D341Med (cell line): ENCODE measurements at regions not wholly inside any gene's neighbourhood (a gene's known extent, or its start where the extent isn't known, plus 50 kb on each side); places are given as distances from the start of the nearest gene placed in this dataset.

Experiments
- DNase-seq: peaks from one replicate; pipeline ENCODE4 v3.0.0; 2012; ENCODE audit warnings: low spot score

- DNase-seq: no peak
These were observed 170.0 kb upstream of the PDGFD start for GRCh38 chr11:104333977-104334376.

DNA sequence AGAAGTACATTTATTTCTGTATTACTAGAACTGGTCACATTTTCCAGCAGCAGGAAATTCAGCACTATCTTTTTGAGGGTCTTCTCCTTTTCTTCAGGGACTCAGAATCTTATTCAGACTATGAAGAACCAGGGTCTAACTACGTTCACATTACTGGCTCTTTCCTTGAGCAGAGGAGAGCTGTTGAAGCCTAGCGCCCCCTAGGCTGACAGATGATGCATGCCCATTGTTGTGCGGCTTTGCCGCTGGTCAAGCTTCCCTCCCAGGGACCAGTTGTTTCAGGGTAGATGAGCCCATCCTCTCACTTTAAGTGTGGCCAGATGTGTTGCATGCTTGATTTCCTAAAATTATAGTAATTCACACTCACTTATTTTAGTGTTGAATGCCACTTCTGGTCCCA lies 168.2 kb upstream of the PDGFD start:
- no peak for DNase-seq

GRCh38 chr11:104329078-104329665 lies 165.2 kb upstream of the PDGFD start:
- DNase-seq: no peak

GRCh38 chr11:104328512-104328907 lies 164.6 kb upstream of the PDGFD start:
- DNase-seq: no peak

GRCh38 chr11:104327861-104328511 lies 164.0 kb upstream of the PDGFD start:
- no peak for DNase-seq

DNA sequence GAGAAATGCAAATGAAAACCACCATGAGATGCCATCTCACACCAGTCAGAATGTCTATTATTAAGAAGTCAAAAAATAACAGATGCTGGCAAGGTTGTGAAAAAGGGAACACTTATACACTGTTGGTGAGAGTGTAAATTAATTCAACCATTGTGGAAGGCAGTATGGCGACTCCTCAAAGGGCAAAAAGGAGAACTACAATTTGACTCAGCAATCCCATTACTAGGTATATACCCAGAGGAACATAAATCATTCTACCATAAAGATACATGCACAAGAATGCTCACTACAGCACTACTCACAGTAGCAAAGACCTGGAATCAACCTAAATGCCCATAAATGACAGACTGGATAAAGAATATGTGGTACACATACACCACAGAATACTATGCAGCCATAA lies 161.1 kb upstream of the PDGFD start:
- no peak for DNase-seq

DNA sequence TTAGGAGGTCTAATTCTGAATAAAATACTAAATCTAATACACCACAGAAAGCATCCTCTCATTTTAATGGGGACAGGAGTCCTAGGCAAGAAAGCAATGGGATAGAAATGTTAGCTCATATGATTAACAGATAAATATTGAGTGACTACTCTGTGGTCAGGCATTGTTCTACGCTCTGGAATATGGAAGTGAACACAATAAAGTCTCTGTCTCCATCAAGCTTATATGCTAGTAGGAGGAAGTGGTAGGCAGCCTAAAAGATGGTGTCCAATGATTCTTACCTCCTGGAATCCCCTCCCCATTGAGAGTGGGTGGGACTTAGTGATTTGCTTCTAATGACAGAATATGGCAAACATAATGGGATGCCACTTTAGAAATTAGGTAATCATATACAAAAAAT lies 160.3 kb upstream of the PDGFD start:
- DNase-seq: no peak

GRCh38 chr11:104323841-104324240 lies 159.9 kb upstream of the PDGFD start:
- no peak for DNase-seq

GRCh38 chr11:104322696-104323095 lies 158.7 kb upstream of the PDGFD start:
- no peak for DNase-seq

DNA sequence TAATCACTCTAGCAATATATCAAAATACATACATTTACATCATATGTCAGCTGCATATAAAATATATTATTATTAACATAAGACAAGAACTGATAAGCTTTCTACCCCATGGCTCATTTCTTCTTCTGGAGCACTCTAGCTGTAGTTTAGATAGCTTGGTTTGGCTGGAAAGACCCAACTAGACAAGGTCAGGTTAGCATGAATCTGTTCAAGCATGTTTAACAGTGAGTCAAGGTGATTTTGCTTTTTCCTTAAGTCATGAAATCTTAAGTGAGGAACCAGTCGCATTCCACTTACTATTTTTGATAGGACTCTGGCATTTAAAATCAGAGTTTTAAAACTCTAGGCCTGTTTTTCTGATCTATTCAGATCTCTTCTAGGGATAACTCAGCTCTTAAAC lies 157.0 kb upstream of the PDGFD start:
- no peak for DNase-seq

DNA sequence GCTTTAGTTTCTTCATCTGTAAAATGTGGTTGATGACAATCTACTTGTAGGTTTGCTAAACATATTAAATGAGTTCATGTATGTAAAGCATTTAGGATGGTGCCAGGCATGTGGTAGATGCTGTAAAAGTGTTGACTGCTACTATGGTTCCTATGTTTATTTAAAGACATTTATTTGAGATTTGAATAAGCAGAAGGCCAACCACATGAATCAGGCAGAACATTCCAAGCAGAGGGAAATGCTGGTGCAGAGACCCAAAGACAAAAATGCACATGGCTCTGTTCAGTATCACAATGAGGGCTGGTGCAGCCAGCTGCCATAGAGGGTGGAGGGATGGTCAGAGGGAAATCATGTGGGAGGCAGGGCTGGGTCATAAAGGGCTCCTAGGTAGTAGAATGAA lies 156.2 kb upstream of the PDGFD start:
- DNase-seq: no peak

- no peak for DNase-seq
These were observed 155.4 kb upstream of the PDGFD start for GRCh38 chr11:104319396-104319795.

- DNase-seq: no peak
These were observed 143.0 kb upstream of the PDGFD start for GRCh38 chr11:104306862-104307474.

- DNase-seq: no peak
These were observed 137.8 kb upstream of the PDGFD start for GRCh38 chr11:104301776-104302175.

- no peak for DNase-seq
These were observed 127.7 kb upstream of the PDGFD start for GRCh38 chr11:104291646-104292045.

DNA sequence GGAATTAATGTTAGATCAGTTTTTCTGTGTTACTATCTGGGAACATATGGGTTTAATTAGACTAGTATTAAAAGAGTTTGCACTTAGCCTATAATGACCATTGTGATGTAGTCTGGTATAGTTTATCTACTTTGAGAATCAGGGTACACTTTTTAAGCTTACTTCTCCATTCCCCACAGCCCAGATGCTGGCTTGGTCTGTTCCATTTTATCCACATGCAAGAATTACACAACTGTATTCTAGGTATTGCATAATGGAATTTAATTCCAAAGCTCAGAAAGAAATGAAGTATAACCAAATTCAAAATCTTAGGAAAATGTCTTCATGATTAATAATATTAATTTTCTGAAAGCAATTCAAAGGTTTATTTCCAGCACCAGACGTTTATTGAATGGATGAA lies 122.2 kb upstream of the PDGFD start:
- no peak for DNase-seq

GRCh38 chr11:104279587-104279986 lies 115.6 kb upstream of the PDGFD start:
- DNase-seq: no peak

GRCh38 chr11:104275992-104276391 lies 112.0 kb upstream of the PDGFD start:
- DNase-seq: no peak

DNA sequence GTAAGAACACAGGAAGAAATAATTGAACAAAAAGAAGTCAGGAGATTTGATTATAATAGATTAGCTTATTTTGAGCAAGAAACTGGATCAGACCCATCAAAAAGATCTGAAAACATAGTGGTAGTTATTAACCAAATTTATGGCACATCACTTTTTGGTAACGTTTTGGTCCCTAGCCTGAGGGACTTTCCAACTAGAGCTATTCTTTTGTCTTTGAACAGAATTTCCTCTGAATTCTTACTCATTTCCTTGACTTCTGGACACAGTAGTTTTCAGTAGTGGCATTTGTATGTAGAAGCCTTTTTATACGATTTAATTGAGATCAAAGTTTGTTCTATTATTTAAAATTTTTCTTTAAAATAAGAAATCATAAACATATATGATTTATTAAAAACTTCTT lies 96.5 kb upstream of the PDGFD start:
- DNase-seq: no peak

DNA sequence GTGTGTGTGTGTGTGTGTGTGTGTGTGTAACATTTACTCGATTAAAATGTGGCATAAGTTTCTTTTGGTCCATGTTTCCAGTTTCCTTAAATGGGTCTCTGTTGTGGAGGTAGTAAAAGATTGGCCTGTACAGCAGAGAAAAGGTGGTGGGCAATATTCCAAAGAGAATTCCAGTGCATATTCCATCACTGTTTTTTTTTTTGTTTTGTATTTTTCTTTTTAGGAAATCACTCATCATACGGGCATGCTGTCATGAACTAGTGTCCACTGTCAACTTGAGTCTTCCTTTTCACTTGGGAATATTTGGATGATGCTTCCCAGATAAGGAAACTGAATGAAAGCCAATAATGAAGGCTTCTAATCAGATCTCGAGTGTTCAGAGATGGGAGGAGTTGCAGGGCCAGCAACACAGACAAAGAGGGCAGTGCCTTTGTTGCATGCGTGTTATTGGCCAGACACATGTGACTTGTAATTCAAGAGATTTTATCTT lies 95.2 kb upstream of the PDGFD start:
- DNase-seq: no peak

DNA sequence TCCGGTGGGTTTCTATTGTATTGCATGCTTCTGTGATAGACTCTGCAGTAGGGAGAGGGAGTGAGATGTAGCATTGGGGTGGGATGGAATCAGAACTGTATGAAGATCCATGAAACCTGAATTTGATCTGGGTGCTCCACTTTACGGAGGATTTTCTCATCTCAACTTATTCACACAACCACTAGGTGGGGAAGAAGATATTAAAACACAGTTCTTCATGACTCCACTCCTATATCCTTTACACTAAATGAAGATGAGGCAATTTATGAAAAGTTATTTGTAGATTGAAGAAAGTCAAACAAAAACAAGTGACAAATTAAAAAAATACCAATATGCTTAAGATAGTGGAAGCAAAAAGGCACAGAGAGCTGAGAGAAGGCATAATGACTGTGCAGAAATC lies 92.6 kb upstream of the PDGFD start:
- no peak for DNase-seq

DNA sequence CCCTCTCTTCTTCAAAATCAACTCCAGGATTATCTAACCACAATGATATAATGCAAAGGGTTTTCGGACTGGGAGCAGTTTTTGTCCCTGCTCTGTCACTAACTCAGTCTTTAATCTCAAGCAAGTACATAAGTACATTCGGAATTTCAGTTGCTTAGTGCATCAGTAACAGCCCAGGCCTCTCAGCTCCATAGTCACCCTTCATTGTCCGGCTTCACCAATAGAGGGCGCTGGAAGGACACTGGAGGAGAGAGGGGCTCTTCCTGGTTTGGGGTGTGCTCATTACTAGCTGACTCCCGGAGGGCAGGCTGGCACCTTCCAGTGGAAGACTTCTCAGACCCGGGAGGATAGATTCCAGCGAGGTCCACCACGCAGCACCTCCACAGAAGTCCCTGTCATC lies 90.4 kb upstream of the PDGFD start:
- peak; percentile 63 for DNase-seq

DNA sequence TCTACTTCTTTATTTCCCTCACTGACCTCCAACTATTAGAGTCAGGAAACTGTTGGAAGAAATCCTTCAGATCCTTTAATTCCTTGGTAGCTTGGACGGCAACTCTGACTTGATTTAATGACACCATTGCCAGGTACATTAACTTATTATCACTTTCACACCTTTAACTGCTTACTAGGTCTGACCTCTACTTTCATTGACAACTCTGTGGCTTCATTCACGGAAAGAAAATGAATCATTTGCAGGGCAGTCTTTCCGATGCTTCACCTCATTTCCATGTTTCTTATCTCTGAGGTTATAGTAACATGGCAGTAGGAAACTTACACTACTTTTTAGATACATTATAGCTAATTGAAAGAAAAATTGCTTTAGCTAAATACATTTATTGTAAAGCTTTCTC lies 82.6 kb upstream of the PDGFD start:
- no peak for DNase-seq

GRCh38 chr11:104238916-104239315 lies 75.0 kb upstream of the PDGFD start:
- DNase-seq: no peak
